ENCODE measurements at regions not wholly inside any gene's neighbourhood (a gene's known extent, or its start where the extent isn't known, plus 50 kb on each side); places are given as distances from the start of the nearest gene placed in this dataset.
"Not testable (repeated sequence)": the region's sequence is repeated elsewhere in the genome, so short reads cannot be mapped to it uniquely, and the experiment has no call there.

DNA sequence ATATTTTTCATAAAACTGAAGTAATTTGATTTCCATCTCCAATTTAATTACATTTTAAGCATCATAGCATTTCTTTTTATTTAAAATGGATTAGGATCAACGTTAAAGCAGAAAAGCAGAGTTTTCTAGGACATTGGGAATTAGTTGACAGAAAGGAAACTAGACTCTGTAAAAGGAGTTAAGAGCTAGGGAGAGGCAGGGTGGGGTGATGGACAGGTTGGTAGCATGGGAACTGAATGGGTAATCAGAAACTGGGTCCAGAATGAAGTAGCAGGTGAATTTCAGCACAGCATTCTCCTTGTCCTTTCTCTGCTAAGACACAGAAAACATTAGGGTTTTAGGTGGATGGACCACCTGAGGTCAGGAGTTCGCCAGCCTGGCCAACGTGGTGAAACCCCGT is 97.6 kb downstream of the ANAPC4 start:
- intact Hi-C loops (cut with DNase I), result no loop called here
- DNase-seq (ENCODE audit: low spot score), result no peak

DNA sequence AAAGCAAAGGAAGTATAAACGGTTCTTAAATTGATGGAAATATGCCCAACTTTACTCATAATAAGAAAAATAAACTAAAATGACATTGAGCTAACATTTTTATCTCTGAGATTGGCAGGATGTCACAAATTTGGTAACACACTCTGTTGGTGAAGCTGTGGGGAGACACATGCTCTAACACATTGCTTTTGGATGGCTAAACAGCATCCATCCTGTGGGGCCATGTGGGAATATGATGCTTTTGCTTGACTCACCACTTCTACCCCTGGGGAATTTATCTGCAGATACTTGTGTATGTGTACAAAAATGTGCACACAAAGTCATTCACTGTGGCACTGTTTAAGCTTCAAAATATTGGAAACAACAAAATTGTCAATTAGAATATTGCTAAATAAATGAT is 100.2 kb downstream of the ANAPC4 start:
- DNase-seq (ENCODE audit: low spot score), result no peak
- intact Hi-C loops (cut with DNase I), result no loop called here

DNA sequence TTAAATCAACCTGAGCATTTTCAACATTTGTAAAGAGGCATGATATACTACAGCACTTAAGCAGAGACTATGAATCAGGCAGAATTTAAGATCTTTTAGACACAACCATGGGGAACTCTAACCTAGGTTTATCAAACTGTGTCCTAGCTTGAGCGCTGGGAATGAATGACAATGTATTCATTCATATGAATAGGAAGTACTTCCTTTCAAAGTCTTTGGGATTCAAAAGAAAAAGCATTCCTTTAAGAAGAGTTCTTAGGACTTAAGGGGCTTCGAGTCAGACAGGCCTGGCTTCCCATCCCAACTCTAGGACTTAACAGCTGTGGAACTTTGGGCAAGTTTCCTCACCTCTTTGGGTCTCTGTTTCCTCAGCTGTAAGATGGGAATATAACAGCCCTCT is 104.6 kb downstream of the ANAPC4 start:
- intact Hi-C loops (cut with DNase I), result no loop called here
- no peak for DNase-seq (ENCODE audit: low spot score)

DNA sequence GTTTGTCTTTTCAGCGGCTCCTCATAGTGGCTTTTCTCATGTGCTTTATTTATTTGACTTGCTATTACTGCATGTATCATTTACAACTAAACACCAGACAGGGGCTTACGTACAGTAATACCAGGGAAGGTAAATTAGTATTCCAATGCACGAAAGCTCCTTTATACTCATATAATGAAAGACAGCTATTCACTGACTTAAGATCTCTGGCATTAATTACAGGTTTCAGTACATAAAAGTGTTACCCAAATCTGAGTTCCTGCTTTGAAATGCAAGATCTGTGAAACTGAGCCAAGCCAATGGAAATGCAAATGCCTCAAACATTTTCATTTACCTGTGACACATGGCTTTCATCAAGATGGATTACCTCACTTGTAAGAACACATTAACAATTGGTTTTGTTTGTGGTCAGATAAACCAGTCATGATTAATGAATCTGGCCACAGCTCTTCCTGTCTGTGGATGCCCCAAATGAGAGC is 107.2 kb downstream of the ANAPC4 start:
- intact Hi-C loops (cut with DNase I), result no loop called here
- no peak for DNase-seq (ENCODE audit: low spot score)

DNA sequence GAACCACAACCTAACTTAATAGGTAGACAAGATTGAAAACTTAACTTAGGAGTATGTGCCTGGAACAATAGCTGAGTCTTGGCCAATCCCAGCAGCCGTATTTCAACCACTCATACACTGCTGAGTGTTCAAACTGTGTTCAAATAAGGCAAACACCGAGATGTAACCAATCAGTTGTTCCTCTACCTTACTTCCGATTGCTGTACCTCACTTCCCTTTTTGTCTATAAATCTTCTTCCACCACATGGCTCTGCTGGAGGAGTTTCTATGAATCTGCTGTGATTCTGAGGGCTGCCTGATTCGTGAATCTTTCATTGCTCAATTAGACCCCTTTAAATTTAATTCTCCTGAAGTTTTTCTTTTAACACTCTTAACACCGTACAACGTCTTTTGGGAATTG is 108.0 kb downstream of the ANAPC4 start:
- DNase-seq (ENCODE audit: low spot score), result no peak
- intact Hi-C loops (cut with DNase I), result no loop called here

DNA sequence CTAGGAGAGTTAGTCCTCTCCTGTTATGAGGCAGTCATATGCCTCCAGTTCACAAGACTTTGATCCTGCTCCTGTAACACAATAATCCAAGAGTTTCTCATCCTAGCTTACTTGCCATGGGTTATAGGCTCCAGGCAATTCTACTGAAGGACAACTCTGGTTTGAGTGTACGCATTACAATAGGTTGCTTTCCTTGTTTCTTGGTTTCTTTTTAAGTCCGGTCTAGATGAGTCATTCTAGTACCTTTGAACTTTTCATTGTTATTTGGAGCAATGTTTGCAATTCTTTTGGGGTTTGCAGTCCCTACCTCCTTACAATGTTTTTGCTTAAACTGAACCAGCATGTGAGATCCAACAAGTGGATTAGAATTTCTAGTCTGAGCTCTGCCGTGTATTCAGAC is 109.1 kb downstream of the ANAPC4 start:
- no peak for DNase-seq (ENCODE audit: low spot score)
- intact Hi-C loops (cut with DNase I), result no loop called here

DNA sequence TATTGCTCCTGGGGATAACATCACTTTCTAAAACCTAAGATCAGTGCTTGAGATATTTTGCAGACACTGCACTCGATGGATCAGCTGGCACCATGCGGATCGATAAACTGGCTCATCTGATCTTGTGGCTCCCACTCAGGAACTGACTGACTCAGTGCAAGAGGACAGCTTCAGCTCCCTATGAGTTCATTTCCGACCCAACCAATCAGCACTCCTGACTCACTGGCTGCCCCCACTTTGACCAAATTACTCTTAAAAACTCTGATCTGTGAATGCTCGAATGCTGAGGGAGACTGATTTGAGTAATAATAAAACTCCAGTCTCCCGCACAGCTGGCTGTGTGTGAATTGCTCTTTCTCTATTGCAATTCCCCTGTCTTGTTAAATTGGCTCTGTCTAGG is 110.1 kb downstream of the ANAPC4 start:
- intact Hi-C loops (cut with DNase I), result no loop called here
- no peak for DNase-seq (ENCODE audit: low spot score)

DNA sequence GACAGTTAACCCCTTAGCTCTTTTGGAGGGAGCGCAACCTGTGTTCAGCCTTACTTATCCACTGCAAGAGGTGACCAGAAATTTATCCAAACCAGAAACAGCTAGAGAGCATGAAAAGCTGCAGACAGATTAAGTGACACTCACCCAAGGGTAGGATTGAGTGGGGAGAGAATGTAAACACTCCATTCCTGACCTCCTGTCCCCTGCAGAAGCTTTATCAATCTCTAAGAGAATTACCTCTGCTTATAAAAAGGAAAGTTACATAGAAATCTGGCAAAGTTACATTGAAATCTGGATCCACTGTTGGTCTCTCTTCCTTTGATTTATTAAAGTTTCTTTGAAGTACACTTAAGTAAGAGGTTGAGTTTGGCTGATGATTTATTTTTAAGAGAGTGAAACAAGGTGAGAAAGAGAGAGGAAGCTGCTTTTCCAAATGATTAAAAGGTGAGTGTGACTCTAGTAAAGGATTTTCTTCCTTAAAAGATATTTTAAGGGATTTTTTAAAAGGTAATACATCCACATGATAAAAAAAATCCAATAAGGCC is 112.3 kb downstream of the ANAPC4 start:
- DNase-seq (ENCODE audit: low spot score), result no peak
- intact Hi-C loops (cut with DNase I), result no loop called here

DNA sequence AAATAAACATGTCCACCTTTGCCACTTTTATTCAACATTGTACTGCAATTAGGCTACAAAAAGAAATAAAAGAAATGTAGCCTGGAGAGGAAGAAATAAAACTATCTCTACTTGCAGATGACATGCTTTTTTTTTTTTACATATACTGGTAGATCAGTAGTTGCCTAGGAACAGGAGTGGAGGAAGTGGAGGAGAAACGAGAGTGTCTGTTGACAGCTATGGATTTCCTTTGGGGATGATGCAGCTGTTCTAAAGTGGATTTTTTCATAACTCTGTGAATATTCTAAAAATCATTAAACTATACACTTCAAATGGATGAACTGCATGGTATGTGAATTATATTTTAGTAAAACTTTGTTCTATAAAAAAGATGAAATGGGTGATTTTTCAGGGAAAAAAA is 116.4 kb downstream of the ANAPC4 start:
- DNase-seq (ENCODE audit: low spot score), result no peak
- intact Hi-C loops (cut with DNase I), result no loop called here

DNA sequence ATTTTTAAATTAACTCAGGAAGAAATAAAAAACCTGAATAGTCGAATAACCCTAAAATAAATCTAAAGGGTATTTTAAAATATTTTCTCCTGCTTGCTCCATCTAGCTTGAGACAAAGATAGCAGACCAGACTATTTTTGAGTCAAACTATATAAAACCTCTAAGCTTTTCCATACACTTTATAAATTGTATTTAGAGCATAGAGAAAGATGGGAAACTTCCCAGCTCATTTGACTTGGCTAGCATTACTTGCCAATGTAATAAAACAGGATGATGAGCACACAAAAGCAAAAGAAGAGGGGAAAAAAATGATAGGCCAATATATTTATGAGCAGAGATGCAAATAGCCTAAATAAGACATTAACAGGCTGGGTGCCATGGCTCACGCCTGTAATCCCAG is 117.1 kb downstream of the ANAPC4 start:
- DNase-seq (ENCODE audit: low spot score), result no peak
- intact Hi-C loops (cut with DNase I), result no loop called here

DNA sequence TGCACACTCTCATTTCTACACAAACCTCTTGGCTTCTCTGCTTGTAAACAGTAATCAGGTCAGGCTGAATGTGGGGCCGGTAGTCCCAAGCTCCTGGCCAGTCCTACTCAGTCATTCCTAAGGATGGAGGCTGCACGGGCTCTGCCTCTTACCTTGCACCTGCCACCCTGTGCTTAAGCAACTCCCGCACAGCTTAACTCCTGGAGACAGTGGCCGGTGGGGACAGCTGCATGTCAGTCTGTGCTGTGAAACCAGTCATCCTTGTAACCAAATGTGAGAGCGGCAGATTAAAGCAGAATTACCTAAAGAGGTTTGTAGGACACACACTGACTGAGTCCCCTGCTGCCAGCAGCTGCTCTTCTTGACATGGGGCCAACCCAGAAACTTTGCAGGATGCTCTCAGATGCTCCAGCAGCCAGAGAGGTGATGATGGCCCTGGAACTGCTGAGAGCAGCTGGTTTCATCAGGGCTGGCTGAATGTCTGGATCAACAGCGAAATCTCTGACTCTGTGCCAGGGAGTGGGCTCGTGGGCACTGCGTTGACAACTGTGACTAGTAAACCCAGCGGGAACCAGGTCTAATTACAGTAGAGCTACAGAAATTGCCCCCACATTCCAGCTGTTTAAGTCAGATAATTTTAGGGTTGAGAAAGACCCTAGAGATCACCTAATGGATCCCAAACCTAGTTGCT is 123.7 kb downstream of the ANAPC4 start:
- DNase-seq (ENCODE audit: low spot score), result no peak
- intact Hi-C loops (cut with DNase I), result no loop called here

DNA sequence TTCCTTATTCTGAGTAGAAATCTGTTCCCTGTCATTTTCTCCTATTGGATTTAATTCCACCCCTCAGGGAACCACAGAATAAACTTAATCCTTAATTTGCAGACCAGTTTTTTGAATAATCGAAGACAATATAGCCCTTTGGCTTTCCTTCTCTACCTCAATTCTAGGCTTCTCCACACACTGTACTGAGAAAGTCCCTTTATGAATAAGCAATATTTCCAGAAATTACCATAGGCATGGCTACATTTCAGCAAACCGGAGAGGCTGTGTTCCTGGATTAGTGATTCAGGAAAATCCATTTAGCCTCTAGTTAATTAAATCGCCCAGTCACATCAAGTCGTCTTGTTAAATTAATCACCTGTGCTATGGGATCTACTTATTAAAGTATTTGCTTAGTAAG is 125.1 kb downstream of the ANAPC4 start:
- intact Hi-C loops (cut with DNase I), result no loop called here
- DNase-seq (ENCODE audit: low spot score), result no peak

DNA sequence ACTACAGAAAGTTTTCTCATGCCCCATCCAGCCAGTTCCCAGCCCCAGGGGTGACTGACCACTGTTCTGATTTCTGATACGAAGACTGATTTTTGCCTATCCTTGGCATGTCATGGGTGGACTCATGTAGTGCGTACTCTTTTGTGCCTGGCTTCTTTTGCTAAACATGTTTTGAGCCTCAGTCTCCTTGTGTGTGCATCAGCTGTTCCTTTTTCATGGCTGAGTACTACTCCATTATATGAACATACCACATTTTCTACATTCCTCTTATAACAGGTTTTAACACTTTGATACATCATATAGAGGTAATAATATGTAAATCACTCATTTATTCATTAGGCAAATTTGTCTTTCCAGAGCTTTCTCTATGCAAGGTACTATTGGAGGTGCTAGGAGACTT is 126.7 kb downstream of the ANAPC4 start:
- no peak for DNase-seq (ENCODE audit: low spot score)

DNA sequence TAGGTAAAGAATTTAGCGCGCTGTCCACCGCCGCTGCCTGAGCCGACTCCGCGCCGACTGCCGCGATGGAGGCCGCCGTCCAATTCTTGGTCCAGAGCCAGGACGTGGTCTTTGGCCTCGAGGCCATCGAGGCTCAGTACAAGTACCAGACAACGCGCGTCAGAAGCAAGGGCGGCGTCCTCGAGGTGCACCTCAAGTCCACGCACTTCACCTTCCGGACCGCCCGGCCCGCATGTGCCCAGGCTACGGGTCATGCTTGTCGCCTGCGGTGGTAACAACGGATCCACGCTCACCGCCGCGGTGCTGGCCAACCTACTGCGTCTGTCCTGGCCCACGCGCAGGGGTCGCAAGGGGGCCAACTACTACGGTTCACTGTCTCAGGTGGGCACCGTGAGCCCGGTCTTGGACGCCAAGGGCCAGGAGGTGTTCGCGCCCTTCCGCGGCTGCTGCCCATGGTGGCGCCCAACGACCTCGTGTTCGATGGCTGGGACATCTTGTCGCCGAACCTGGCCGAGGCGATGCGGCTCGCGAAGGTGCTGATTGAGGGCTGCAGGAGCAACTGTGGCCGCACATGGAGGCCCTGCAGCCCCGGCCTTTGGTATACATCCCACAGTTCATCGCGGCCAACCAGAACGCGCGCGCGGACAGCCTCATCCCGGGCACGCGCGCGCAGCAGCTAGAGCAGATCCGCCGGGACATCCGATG is 128.0 kb downstream of the ANAPC4 start:
- intact Hi-C loops (cut with DNase I), result no loop called here
- no peak for DNase-seq (ENCODE audit: low spot score)

More for the DNA sequence above, 126.7 kb downstream of the ANAPC4 start:
- intact Hi-C loops (cut with DNase I), result no loop called here

DNA sequence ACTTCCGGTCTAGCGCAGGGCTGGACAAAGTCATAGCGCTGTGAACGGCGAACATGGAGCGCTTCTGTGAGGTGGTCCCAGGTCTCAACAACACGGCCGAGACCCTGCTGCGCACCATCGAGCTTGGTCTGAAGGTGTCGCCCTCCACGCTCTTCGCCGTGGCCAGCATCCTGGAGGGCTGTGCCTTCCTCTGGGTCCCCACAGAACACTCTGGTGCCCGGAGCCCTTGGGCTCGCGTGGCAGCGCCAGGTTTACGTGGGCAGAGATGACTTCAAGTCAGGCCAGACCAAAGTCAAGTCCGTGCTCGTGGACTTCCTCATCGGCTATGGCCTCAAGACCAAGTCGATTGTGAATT is 128.6 kb downstream of the ANAPC4 start:
- DNase-seq (ENCODE audit: low spot score), result no peak
- intact Hi-C loops (cut with DNase I), result no loop called here

DNA sequence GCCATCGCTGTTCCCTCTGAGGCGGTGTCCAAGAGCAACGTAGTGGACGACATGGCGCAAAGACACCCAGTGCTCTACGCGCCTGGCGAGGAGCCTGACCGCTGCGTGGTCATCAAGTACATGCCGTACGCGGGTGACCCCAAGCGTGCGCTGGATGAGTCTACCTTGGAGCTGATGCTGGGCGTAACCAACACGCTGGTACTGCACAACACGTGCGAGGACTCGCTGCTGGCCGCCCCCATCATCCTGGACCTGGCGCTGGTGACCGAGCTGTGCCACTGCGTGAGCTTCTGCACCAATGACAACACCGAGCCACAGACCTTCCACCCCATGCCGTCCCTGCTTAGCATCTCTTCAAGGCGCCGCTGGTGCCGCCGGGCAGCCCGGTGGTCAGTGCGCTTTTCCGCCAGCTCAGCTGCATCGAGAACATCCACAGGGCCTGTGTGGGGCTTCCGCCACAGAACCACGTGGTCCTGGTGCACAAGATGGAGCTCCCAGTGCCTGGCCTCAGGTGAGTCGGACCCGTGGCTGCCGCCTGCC is 129.0 kb downstream of the ANAPC4 start:
- intact Hi-C loops (cut with DNase I), result no loop called here
- no peak for DNase-seq (ENCODE audit: low spot score)

DNA sequence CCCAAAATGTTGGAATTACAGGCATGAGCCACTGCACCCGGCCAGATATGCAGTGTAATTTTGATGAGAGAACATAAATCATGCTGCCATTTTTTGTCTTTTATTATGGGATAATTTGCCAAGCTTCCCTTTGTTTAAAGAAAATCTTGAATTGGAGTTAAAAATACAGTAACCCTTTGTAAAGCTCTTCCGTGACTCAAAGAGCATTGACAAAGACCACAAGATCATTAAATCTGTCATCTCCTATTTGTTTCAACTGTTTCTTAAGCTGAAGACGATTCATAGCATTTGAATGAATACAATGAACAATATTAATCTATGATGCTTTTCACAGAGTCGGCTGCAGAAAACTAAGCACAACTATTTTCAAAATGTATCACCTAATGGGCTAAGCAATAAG is 132.6 kb downstream of the ANAPC4 start:
- no peak for DNase-seq (ENCODE audit: low spot score)

DNA sequence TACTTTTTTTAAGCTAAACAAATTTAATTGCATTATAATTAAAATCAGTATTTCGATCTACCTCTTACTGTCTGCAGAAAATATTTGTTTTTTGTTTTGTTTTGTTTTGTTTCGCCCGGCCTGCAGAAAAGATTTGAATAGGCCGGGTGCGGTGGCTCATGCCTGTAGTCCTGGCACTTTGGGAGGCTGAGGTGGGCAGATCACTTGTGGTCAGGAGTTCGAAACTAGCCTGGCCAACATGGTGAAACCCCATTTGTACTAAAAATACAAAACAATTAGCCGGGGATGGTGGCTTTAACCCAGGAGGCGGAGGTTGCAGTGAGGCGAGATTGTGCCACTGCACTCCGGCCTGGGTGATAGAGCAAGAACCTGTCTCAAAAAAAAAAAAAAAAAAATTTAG is 134.8 kb downstream of the ANAPC4 start:
- DNase-seq (ENCODE audit: low spot score); intact Hi-C loops (cut with DNase I): not testable (repeated sequence)

More for the DNA sequence above, 132.6 kb downstream of the ANAPC4 start:
- intact Hi-C loops (cut with DNase I), result no loop called here

DNA sequence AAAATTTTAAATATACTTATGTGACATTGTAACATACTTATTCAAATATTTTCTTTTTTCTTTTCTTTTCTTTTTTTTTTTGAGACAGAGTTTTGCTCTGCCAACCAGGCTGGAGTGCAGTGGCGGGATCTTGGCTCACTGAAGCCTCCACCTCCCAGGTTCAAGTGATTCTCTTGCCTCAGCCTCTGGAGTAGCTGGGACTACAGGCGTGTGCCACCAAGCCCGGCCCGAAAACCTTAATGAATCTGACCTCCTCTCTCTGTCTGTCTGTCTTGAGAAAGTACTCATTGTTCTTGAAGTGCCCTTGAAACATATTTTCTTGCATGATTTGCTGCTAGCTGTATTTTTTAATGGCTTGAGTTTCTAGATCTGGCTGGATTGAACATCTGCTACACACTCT is 136.8 kb downstream of the ANAPC4 start:
- no peak for DNase-seq (ENCODE audit: low spot score)
- intact Hi-C loops (cut with DNase I), result no loop called here

DNA sequence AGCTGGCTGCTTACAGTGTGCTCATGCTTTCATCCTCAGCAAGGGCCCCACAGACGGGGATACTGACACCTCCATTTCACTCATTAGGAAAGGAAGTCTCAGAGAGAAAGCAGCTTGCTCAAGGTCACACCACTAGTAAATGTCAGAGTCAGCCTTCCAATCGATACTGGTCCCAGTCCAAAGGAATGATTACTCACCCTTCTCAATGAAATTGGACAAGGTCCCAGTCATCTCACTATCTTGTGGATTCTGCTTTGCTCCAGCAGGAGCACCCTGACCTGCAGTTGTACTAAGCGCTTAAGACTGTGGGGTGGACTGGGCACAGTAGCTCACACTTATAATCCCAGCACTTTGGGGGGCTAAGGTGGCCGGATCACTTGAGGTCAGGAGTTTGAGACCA is 132.2 kb upstream of the SLC34A2 start:
- DNase-seq (ENCODE audit: low spot score), result no peak
- intact Hi-C loops (cut with DNase I), result no loop called here

DNA sequence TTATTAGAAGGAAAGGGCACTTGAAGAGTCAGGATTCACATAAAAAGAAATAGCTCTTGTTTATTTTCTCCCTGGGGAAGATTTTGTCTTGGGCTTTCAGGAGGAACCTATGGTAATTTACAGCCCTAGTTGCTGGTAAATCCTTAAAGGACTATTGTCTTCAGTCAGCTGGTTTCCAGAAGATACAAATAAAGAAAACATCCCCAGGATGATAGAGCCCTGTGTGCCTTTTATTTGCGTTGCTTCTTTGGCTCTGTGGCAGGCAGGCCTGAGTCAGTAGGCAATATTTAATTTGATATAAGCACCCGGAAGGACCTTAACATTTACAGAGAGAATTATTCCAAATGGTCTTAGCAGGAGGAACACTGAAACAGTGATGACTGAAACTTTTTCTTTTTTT is 131.0 kb upstream of the SLC34A2 start:
- intact Hi-C loops (cut with DNase I), result no loop called here
- no peak for DNase-seq (ENCODE audit: low spot score)

Data from posterior vena cava (tissue), 2 donors.